Neural cell (in vitro differentiated cells): ENCODE measurements at regions not wholly inside any gene's neighbourhood (a gene's known extent, or its start where the extent isn't known, plus 50 kb on each side); places are given as distances from the start of the nearest gene placed in this dataset.

Source experiments
- CTCF ChIP-seq: fragments of 450-650 bp; IDR thresholded peaks from 2 replicates; pipeline ENCODE4 v1.5.1; 2014; ENCODE audit warnings: antibody characterized with exemption, mild to moderate bottlenecking, moderate library complexity; ENCODE audit not compliant: poor library complexity, severe bottlenecking
- EP300 ChIP-seq: fragments of 450-650 bp; conservative IDR thresholded peaks from 2 replicates; pipeline ENCODE4 v1.6.1; 2014; ENCODE audit warnings: antibody characterized with exemption, mild to moderate bottlenecking, moderate library complexity; ENCODE audit not compliant: poor library complexity, severe bottlenecking
- RAD21 ChIP-seq: fragments of 450-650 bp; conservative IDR thresholded peaks from 2 replicates; pipeline ENCODE4 v1.6.1; 2014; ENCODE audit warnings: antibody characterized with exemption, mild to moderate bottlenecking, moderate library complexity
- REST ChIP-seq: IDR thresholded peaks from 2 replicates; pipeline ENCODE4 v1.6.1; 2012; ENCODE audit warnings: borderline replicate concordance
- TAF1 ChIP-seq: IDR thresholded peaks from 2 replicates; pipeline ENCODE4 v1.6.1; 2012; ENCODE audit warnings: low read depth

GRCh38 chr9:136596630-136597031 lies 50.8 kb upstream of the NOTCH1 start:
- TF ChIP-seq EP300: no peak
- TF ChIP-seq CTCF: no peak
- no peak for TF ChIP-seq RAD21
- no peak for TF ChIP-seq TAF1
- no peak for TF ChIP-seq REST
